Activated naive CD4-positive, alpha-beta T cell treated with anti-CD3 and anti-CD28 coated beads, Interleukin-2, amount 50 U/mL, for 24 hours (primary cell): ENCODE measurements at regions not wholly inside any gene's neighbourhood (a gene's known extent, or its start where the extent isn't known, plus 50 kb on each side); places are given as distances from the start of the nearest gene placed in this dataset.

Experiments used
- H3K27ac Mint-ChIP-seq: one replicate; pipeline ENCODE4 v1.8.0; 2021; ENCODE audit warnings: mild to moderate bottlenecking, mixed read lengths
- H3K27me3 Mint-ChIP-seq: one replicate; pipeline ENCODE4 v1.8.0; 2021; ENCODE audit warnings: mixed read lengths
- H3K36me3 Mint-ChIP-seq: one replicate; pipeline ENCODE4 v1.8.0; 2021; ENCODE audit warnings: mixed read lengths
- H3K4me1 Mint-ChIP-seq: one replicate; pipeline ENCODE4 v1.8.0; 2021; ENCODE audit warnings: mixed read lengths
- H3K4me3 Mint-ChIP-seq: one replicate; pipeline ENCODE4 v1.8.0; 2021; ENCODE audit warnings: mild to moderate bottlenecking, mixed read lengths
- H3K9me3 Mint-ChIP-seq: one replicate; pipeline ENCODE4 v1.8.0; 2021; ENCODE audit warnings: mixed read lengths

GRCh38 chr2:62313449-62314227 lies 117.7 kb downstream of the B3GNT2 start:
- no peaks in the 10 kb centered on the region for H3K36me3 Mint-ChIP-seq
- no peak overlapping the region for H3K27ac Mint-ChIP-seq
- H3K4me3 Mint-ChIP-seq, result no peak overlapping the region
- no peaks in the 10 kb centered on the region for H3K27me3 Mint-ChIP-seq
- peaks cover 27% of the 10 kb centered on the region for H3K4me1 Mint-ChIP-seq
- H3K9me3 Mint-ChIP-seq, result no peaks in the 10 kb centered on the region

GRCh38 chr2:62309465-62310091 lies 113.7 kb downstream of the B3GNT2 start:
- Mint-ChIP-seq H3K9me3 (no peaks in the 10 kb centered on the region), H3K4me1 (peaks cover 60% of the 10 kb centered on the region), H3K27me3 (no peaks in the 10 kb centered on the region), H3K4me3 (peak overlapping the region; percentile 65), H3K27ac (peak overlapping the region; percentile 89), H3K36me3 (no peaks in the 10 kb centered on the region)

DNA sequence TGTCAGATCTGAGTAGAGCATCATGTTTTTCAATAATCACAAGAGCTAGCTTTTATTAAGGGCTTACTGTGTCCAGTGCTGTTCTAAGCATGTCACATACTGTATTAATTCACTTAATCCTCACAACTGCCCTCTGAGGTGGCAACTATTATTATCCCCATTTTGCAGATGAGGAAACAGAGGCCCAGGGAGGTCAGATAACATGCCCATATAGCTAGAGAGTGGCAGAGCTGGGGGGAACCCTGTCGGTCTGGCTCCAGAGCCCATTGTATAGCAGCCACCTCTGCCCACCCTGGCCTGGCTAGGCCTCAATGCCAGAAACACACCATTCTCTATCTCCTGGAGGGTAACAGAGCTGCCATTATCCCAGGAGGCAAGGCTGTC lies 113.2 kb downstream of the B3GNT2 start:
- no peaks in the 10 kb centered on the region for H3K36me3 Mint-ChIP-seq
- peaks cover 60% of the 10 kb centered on the region for H3K4me1 Mint-ChIP-seq
- H3K27ac Mint-ChIP-seq, result no peak overlapping the region
- H3K4me3 Mint-ChIP-seq, result no peak overlapping the region
- no peaks in the 10 kb centered on the region for H3K27me3 Mint-ChIP-seq
- H3K9me3 Mint-ChIP-seq, result no peaks in the 10 kb centered on the region

DNA sequence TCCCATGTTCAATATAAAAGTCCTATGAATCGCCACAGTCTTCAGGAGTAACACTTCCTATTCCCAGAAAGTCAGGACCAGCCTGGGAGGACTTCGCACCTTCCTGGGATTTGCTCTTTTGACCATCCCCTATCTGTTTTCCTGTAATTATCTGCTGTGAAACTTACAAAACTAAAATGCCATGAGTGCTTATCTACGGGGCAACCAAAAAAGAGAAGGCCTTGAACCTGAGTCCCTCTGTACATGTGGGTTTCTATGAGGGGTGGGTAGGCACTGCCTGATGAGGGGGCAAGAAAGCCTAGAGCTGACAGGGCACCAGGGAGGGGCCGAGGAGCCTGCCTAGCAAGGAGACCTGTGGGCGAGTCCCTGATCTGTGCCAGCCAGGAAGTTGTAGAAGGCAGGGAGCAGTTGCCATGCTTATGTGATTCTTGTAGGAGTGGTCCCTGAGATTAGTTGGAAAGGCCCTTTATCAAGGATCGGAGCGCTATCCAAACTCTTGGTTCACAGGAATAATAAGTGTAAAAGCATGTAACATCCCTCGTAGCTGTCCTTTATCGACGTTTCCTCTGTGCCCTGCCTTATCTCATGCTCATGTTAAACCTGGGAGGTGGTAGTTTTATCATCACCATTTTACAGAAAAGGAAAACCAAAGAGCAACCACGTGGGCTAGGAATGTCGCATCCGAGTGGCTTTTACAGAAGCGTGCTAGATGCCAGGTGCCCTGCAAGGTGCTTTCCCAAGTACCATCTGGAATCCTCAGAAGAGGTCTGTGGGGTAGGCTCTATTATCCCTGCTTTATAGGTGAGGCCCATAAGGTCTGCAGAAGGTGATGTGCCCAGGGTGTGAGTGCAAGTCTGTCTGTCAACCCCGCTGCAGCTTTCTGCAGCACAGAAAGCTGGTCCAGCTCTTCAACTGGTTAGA lies 111.8 kb downstream of the B3GNT2 start:
- H3K4me1 Mint-ChIP-seq, result peaks cover 65% of the 10 kb centered on the region
- no peak overlapping the region for H3K4me3 Mint-ChIP-seq
- no peaks in the 10 kb centered on the region for H3K36me3 Mint-ChIP-seq
- peak overlapping the region; percentile 30 for H3K27ac Mint-ChIP-seq
- H3K9me3 Mint-ChIP-seq, result no peaks in the 10 kb centered on the region
- no peaks in the 10 kb centered on the region for H3K27me3 Mint-ChIP-seq

DNA sequence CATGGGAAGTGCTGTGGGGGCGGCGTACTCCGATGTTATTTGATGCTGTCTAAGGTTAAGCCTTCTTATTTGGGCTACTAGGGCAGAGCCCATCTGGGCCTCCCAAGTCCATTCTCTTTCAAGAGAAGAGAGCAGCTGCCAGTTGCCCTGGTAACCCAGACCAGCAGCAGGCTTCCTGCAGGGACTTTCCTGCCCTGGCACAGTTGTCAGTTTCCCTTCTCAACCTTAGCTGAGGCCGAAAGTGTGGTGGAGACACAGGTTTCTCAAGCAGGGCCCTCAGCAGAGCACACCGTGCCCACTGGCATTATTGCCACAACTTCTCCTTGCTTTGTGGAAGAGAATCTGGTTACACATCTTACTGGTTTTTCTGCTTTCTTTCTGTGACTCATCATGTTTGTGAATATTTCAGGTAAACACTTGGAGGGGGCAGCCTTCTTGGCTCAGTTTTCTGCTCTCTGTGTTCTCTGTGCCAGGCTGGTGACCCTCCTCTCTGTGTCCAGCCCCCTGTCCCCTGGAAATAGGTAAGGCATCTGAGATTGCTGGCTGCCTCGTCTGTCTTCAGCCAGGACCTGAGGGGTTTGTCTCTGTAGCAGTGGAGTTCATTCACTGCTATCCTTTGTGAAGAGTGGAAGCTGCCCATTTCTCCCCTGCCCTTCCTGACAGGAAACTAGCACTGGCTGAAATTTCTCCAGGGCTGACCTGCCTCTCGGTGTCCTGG lies 111.0 kb downstream of the B3GNT2 start:
- no peaks in the 10 kb centered on the region for H3K27me3 Mint-ChIP-seq
- H3K27ac Mint-ChIP-seq, result peak overlapping the region; percentile 79
- peaks cover 72% of the 10 kb centered on the region for H3K4me1 Mint-ChIP-seq
- no peaks in the 10 kb centered on the region for H3K9me3 Mint-ChIP-seq
- H3K36me3 Mint-ChIP-seq, result no peaks in the 10 kb centered on the region
- H3K4me3 Mint-ChIP-seq, result peak overlapping the region; percentile 40

DNA sequence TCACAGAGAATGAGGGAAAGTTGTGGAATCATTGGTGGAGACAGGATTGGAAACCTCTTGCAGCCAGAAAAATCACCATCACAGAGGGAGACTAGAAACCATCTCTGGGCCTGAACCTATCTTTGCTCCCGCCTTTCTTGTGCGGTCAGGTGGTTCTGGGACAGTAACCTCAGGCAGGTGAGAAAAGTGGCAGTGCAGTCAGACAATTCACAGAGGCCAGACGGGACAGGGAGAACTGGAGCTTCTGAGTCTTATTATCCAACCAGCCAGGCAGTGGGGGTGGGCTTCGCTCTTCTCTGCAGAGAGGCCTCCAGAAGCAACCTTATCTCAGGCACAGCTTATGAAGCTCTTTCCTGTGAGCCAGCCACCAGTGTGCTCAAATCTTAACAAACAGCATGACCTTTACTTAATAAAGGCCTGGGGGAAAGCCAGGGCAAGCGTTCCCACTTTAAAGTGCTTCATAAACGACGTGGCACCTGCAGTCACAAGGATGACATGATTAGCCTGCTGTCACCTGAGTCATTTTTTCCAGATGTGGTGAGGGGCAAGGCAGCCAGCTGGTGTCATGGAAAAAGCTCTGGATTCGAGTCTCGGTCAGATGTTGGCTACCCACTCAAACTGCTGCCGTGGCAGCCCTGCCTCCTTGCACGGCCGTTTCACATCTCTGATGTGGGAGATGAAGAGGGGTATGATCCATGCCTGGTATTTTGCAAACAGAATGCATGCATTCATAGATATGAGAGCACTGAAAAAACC lies 109.7 kb downstream of the B3GNT2 start:
- H3K4me3 Mint-ChIP-seq, result peak overlapping the region; percentile 30
- peak overlapping the region; percentile 96 for H3K27ac Mint-ChIP-seq
- H3K27me3 Mint-ChIP-seq, result no peaks in the 10 kb centered on the region
- no peaks in the 10 kb centered on the region for H3K9me3 Mint-ChIP-seq
- peaks cover 72% of the 10 kb centered on the region for H3K4me1 Mint-ChIP-seq
- H3K36me3 Mint-ChIP-seq, result no peaks in the 10 kb centered on the region

- Mint-ChIP-seq H3K4me3 (peak overlapping the region; percentile 2), H3K4me1 (peaks cover 64% of the 10 kb centered on the region), H3K36me3 (no peaks in the 10 kb centered on the region), H3K27ac (peak overlapping the region; percentile 96), H3K9me3 (no peaks in the 10 kb centered on the region), H3K27me3 (no peaks in the 10 kb centered on the region)
These were observed 108.8 kb downstream of the B3GNT2 start for GRCh38 chr2:62304429-62305417.

DNA sequence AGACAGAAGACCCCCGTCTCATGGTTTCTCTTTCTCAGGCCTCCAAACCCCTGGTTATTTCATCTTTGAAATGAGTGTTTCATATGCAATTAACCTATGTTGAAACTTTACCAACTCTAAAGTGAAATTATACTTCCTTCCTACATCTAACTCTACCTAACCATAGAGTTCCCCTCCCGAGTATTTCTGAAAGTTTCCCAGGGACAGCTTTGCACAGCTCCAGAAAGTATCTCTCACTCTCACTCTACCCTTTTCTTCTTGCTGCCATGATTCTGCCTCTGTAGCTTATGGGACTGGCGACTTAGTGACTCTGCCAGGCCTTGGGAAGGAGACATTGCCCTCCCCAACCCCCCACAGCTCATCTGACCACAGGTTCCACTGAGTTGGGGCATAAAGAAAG lies 107.9 kb downstream of the B3GNT2 start:
- Mint-ChIP-seq H3K36me3 (no peaks in the 10 kb centered on the region), H3K27me3 (no peaks in the 10 kb centered on the region), H3K9me3 (no peaks in the 10 kb centered on the region), H3K4me1 (peaks cover 59% of the 10 kb centered on the region), H3K27ac (peak overlapping the region; percentile 26), H3K4me3 (peak overlapping the region; percentile 2)

DNA sequence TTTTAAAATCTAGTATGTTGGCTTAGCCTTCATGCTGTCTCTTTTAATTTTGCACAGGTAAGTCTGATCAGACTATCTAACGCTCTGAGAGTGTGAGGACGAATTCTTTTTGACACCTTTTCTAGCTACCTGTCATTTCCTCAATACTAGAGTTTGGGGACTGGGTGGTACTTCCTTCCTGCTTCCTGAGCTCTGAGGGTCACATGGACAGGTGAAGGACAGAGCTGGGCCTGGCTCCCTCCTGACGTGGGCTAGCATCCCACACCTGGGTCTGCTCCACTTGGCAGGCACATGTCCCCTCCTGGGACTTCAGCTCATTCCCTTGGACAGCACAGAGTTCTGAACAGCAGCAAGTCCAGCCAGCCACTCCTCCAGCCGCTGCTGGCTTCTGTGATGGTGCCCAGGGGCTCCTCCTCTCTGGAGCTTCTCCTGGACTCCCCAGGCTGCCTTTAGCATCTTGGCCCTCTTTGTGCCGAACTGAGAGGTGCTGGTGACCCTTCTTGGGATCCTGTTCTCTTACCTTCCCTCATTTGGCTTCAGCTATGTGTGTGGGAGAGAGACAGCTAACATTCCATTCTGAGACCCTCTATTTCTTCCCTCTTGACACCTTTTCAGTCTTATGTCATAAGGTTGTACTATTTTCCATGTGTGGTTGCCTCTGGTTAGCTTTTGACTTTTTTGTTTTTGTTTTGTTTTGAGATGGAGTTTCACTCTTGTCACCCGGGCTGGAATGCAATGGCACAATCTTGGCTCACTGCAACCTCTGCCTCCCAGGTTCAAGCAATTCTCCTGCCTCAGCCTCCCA lies 106.9 kb downstream of the B3GNT2 start:
- Mint-ChIP-seq H3K27ac (peak overlapping the region; percentile 31), H3K4me3 (no peak overlapping the region), H3K36me3 (no peaks in the 10 kb centered on the region), H3K9me3 (no peaks in the 10 kb centered on the region), H3K27me3 (no peaks in the 10 kb centered on the region), H3K4me1 (peaks cover 57% of the 10 kb centered on the region)

- Mint-ChIP-seq H3K4me1 (peaks cover 38% of the 10 kb centered on the region), H3K27ac (no peak overlapping the region), H3K36me3 (no peaks in the 10 kb centered on the region), H3K9me3 (no peaks in the 10 kb centered on the region), H3K27me3 (no peaks in the 10 kb centered on the region), H3K4me3 (no peak overlapping the region)
These were observed 105.0 kb downstream of the B3GNT2 start for GRCh38 chr2:62300925-62301324.

DNA sequence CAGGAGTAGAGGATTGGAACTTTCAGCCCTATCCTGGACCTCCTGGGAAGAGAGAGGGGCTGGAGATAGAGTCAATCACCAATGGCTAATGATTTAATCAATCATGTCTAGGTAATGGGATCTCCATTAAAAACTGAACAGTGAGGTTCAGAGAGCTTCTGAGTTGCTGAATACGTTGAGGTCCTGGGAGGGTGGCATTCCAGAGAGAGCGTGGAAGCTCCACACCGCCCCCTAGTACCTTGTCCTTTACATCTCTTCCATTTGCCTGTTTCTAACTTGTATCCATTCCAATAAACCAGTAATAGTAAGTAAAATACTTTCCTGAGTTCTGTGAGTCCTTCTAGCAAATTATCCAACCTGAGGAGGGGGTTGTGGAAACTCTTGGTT lies 101.7 kb downstream of the B3GNT2 start:
- H3K36me3 Mint-ChIP-seq, result no peaks in the 10 kb centered on the region
- H3K4me1 Mint-ChIP-seq, result peaks cover 6% of the 10 kb centered on the region

GRCh38 chr2:62296832-62297623 lies 101.1 kb downstream of the B3GNT2 start:
- Mint-ChIP-seq H3K4me3 (no peak overlapping the region), H3K27ac (no peak overlapping the region), H3K27me3 (no peaks in the 10 kb centered on the region), H3K36me3 (no peaks in the 10 kb centered on the region), H3K4me1 (no peaks in the 10 kb centered on the region), H3K9me3 (no peaks in the 10 kb centered on the region)

More for the DNA sequence above, 101.7 kb downstream of the B3GNT2 start:
- Mint-ChIP-seq H3K27me3 (no peaks in the 10 kb centered on the region), H3K27ac (no peak overlapping the region), H3K9me3 (no peaks in the 10 kb centered on the region), H3K4me3 (no peak overlapping the region)
